ENCODE measurements at regions not wholly inside any gene's neighbourhood (a gene's known extent, or its start where the extent isn't known, plus 50 kb on each side); places are given as distances from the start of the nearest gene placed in this dataset.

DNA sequence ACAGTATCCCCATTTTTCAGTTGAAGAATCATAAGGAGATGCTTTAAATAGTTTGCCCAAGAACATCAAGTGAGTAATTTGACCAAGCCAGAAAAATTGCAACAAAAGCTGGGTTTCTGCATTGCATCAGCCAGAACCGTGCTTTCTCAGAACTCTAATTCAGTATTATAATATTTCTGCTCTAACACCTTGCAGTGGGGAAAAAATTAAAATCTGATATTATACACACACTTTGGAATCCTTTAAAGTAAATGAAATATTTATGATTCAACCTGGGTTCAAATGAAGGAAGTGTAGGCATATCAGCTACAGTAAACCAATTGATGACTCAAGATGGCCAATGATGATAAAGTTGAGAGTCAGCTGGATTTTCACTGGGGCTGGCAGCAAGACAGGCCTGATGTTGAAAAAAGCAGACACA, 387.6 kb upstream of the ZFP42 start:
- DNase-seq (ENCODE audit: low read depth in 1 of 2, low spot score in 1 of 2): peak in 1 of 2 donors; percentile 44
- H3K36me3 ChIP-seq: no peaks in the 10 kb centered on the region
- no peaks in the 10 kb centered on the region for H3K9me3 ChIP-seq (ENCODE audit: low read depth)
- TF ChIP-seq, protein P1, sequence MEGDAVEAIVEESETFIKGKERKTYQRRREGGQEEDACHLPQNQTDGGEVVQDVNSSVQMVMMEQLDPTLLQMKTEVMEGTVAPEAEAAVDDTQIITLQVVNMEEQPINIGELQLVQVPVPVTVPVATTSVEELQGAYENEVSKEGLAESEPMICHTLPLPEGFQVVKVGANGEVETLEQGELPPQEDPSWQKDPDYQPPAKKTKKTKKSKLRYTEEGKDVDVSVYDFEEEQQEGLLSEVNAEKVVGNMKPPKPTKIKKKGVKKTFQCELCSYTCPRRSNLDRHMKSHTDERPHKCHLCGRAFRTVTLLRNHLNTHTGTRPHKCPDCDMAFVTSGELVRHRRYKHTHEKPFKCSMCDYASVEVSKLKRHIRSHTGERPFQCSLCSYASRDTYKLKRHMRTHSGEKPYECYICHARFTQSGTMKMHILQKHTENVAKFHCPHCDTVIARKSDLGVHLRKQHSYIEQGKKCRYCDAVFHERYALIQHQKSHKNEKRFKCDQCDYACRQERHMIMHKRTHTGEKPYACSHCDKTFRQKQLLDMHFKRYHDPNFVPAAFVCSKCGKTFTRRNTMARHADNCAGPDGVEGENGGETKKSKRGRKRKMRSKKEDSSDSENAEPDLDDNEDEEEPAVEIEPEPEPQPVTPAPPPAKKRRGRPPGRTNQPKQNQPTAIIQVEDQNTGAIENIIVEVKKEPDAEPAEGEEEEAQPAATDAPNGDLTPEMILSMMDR (IDR thresholded peaks at IDR 0.05; ENCODE audit: low read depth, low read length): no peak
- no peaks in the 10 kb centered on the region for H3K27me3 ChIP-seq
- no peak overlapping the region for H3K27ac ChIP-seq
- no peak overlapping the region for H3K4me3 ChIP-seq
- no peaks in the 10 kb centered on the region for H3K4me1 ChIP-seq (ENCODE audit: low read depth)

DNA sequence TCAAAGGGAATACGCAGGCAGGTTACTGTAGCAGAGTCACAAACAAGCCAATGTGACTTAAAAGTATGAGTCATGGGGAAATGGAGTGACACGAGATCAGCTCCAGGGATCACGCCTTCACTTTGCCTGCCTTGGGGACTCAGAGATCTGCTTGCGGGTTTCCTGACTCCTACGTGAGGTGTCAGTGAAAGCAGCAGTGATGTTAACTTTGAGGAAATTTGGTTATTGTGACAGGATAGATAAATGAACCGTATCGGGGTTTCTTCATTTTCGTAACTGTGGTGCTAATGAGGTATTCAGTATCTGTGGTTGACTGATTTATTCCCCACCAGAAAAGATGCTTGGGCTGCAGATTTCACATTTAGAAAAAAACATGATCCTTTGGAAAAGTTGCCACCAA, 383.3 kb upstream of the ZFP42 start:
- TF ChIP-seq, protein P1 (IDR thresholded peaks at IDR 0.05; ENCODE audit: low read depth, low read length): no peak

DNA sequence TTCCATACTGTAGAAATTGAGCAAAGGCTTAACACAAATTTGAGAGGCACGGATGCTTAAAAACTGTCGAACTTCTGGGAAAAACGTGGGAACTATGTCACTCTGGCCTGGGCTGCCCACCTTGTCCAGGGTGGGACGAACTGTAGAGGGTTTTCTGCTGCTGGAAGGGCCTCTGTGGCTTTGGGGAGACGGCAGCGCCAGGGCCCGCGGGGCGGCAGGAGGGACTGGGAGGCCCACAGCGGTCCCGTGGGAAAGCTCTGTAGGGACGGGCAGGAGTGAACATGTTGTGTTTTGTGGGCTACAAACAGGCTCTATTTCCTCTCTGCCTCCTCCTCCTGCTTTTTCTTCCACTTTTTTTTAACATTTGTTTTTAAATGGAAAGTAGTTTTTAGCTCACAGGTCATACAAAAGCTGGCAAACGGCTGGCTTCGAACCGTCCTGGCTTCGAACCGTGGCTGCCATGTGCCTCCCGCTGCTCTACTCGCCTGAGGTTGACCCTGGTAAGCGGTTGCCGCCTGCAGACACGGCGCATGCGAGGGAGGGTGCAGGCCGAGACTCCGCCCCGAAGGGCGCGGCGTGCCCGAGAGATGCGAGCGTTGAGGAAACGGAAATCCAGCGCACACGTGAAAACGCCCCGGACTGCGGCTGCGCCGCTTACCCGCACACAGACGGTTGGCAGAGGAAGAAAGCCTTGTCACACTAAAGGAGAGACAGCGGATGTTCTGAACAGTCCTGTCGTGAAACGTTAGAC, 382.3 kb upstream of the ZFP42 start:
- Histone ChIP-seq H3K27ac (no peak overlapping the region), H3K4me1 (ENCODE audit: low read depth) (no peaks in the 10 kb centered on the region), H3K27me3 (no peaks in the 10 kb centered on the region), H3K4me3 (no peak overlapping the region), H3K9me3 (ENCODE audit: low read depth) (no peaks in the 10 kb centered on the region), H3K36me3 (no peaks in the 10 kb centered on the region)
- DNase-seq (ENCODE audit: low read depth in 1 of 2, low spot score in 1 of 2): no peak
- TF ChIP-seq, protein P1 (IDR thresholded peaks at IDR 0.05; ENCODE audit: low read depth, low read length): no peak

More for the DNA sequence above, 383.3 kb upstream of the ZFP42 start:
- no peaks in the 10 kb centered on the region for H3K27me3 ChIP-seq
- no peaks in the 10 kb centered on the region for H3K4me1 ChIP-seq (ENCODE audit: low read depth)
- no peak for DNase-seq (ENCODE audit: low read depth in 1 of 2, low spot score in 1 of 2)
- H3K36me3 ChIP-seq: no peaks in the 10 kb centered on the region
- H3K27ac ChIP-seq: no peak overlapping the region
- H3K9me3 ChIP-seq (ENCODE audit: low read depth): no peaks in the 10 kb centered on the region
- no peak overlapping the region for H3K4me3 ChIP-seq

DNA sequence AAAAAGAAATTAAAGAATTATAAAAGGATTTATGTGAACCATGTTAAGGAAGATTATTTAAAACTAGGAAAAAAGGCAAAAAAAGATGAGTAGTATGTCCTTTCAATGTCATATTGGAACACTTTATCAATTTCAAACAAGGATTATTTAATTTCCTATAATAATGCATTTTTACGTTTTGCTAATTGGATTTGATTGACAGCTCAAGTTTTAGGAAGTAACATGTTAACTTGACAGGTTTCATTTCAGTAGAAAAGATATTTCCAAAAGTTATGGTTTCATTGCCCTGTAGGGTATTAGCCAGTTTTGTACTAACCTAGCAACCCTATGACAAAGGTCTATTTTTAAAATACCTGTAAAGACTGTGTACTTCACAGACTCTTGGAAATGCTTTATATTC, 379.6 kb upstream of the ZFP42 start:
- Histone ChIP-seq H3K4me1 (ENCODE audit: low read depth) (no peaks in the 10 kb centered on the region), H3K36me3 (no peaks in the 10 kb centered on the region), H3K27ac (no peak overlapping the region), H3K27me3 (no peaks in the 10 kb centered on the region), H3K9me3 (ENCODE audit: low read depth) (no peaks in the 10 kb centered on the region), H3K4me3 (no peak overlapping the region)
- TF ChIP-seq, protein P1 (IDR thresholded peaks at IDR 0.05; ENCODE audit: low read depth, low read length): no peak
- no peak for DNase-seq (ENCODE audit: low read depth in 1 of 2, low spot score in 1 of 2)

DNA sequence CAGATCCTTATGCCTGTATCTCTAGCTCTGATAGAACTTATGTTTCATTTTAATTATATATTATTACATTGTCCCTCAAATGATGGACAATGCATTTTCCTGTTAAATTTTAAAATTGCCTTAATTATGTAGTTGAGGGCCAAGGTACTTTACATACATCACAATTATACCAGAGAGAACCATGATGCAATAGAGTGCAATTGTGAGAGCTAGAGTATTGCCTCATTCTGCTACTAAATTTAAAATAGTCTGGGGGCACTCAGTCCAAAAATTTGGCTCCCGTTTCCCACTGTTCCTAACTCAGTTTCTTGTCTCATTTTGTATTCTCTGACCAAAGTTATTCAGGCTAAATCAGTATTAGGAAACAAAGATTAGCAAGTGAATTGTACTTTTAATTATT, 378.5 kb upstream of the ZFP42 start:
- TF ChIP-seq, protein P1 (IDR thresholded peaks at IDR 0.05; ENCODE audit: low read depth, low read length): no peak
- Histone ChIP-seq H3K27ac (no peak overlapping the region), H3K27me3 (no peaks in the 10 kb centered on the region), H3K36me3 (no peaks in the 10 kb centered on the region), H3K4me3 (no peak overlapping the region), H3K4me1 (ENCODE audit: low read depth) (no peaks in the 10 kb centered on the region), H3K9me3 (ENCODE audit: low read depth) (no peaks in the 10 kb centered on the region)
- peak in 1 of 2 donors; percentile 38 for DNase-seq (ENCODE audit: low read depth in 1 of 2, low spot score in 1 of 2)
